GM21515 (cell line): ENCODE measurements at regions not wholly inside any gene's neighbourhood (a gene's known extent, or its start where the extent isn't known, plus 50 kb on each side); places are given as distances from the start of the nearest gene placed in this dataset.
"Not testable (repeated sequence)": the region's sequence is repeated elsewhere in the genome, so short reads cannot be mapped to it uniquely, and the experiment has no call there.

Source experiments
- ATAC-seq: cut with Tn5 transposase; IDR thresholded peaks from one replicate; pipeline ENCODE4 v1.9.1; 2021; ENCODE audit not compliant: unreplicated experiment

DNA sequence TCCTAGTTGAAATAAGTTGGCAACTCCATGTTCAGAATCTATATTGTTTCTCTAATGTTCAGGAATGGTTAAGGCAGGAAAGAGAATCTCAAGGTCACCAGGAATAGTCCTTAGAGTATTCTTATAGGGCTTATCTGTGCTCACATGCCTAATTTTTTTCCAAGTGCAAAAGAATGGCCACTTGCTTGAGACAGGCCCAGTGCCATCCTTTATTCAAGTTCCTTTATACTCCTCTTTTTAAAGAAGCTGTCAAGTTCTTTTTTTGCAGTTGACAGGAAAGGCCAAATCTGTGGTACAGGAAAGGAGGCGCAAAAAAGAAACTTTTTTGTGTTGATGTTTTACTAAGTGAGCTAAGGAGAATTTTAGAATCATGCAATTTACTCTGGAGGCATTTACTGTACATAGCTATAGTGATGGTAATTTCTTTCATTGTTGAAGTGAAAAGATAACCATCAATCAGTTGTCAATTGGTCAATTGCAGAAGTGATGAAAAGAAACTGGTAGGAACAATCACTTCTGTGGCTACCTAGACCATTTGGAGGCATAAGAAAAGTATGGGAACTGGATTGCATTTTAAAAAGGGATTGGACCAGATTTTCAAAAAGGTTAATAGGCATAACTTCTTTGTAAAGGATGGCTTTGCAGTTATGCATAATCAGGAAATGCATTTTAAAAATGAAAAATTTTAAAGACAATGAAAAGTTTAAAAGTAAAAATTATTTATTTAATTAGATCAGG is 102.5 kb upstream of the SOX2 start:
- no peak for ATAC-seq

DNA sequence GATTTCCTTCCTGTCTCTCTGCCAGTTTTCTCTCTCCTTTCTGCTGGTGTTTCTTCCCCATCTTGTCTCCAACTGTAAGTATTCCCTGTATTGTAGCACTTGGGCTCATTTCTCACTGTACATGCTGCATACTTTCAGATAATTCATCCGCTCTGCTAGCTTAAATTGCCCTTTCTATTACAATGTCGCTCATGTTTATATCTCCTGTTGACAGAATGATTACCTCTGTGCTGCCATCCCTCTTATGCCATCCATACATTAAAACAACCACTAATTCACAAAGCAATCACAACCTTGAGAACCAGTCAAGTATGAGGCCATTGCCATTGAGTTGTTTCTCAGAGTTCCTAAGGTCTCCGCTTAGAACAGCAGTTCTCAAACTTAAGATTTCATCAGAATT is 107.5 kb upstream of the SOX2 start:
- ATAC-seq = no peak

DNA sequence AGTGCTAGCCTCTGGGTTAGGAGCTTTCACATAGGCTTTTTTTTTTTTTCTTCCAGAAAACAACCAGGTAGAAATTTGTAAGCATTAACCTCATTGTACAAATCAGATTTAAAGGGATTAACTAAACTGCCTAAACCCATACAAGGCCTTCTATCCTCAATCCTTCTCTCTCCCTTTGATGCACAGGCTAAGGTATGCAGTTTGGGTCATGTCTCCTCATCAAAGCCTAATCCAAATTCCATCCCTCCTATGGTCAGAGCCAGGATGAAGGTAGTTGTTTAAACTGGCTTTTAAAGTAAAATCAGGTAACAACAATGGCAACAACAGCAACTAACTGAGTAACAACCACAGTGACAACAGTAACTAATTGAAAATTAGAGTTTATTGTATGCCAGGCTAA is 115.6 kb upstream of the SOX2 start:
- ATAC-seq = no peak

DNA sequence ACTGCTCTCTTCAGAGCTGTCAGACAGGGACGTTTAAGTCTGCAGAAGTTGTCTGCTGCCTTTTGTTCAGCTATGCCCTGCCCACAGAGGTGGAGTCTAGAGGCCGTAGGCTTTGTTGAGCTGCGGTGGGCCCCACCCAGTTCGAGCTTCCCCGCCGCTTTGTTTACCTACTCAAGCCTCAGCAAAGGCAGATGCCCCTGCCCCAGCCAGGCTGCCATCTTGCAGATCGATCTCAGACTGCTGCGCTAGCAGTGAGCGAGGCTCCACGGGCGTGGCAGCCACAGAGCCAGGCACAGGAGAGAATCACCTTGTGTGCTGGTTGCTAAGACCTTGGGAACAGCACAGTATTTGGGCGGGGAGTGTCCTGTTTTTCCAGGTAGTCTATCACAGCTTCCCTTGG is 120.8 kb upstream of the SOX2 start:
- not testable (repeated sequence) for ATAC-seq

DNA sequence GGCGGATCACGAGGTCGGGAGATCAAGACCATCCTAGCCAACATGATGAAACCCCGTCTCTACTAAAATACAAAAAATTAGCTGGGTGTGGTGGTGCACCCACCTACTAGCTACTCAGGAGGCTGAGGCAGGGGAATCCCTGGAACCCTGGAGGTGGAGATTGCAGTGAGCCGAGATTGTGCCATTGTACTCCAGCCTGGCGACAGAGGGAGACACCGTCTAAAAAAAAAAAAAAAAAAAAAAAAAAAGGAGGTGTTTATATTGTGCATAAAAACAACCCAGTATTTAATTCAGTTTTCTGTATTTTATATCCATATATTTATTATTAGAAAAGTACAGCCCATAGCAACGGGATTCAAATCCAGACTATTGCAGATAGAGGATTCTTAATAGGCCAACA is 129.1 kb upstream of the SOX2 start:
- ATAC-seq = no peak

DNA sequence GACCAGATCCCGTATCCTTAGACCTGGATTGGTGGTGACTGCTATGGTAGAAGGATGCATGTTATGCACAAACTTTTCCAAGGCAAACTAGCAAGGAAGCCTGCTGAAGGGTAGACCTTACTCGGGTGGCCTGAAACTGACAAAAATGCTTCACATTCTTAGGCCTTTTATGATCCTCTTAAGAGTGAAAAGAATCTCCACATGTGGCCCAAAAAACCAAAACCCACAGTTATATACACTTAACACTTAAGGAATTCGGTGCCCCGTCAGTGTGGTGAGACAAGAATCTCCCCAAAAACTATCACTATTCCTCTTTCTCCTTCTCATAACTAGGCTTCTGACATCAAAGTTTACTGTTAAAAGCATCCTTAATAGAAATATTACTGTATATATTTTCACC is 130.1 kb upstream of the SOX2 start:
- ATAC-seq = no peak

DNA sequence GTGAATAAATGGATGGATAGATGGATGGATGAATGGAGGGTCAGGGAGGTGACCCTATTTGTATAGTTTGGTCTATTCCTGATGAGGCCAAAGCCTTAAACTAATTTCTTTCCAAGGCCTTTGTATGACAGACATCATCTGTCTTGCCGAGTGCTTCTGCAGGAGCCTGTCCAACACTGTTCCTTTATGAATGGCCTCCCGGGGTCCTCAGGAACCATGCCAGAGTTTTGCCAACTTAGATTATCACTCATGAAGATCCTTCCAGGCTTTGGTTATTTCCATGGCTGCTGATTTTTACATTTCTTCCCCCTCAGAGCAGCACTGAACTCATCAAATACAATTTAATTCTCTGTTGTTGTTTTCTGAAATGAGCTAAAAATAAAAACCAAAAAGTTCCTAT is 133.0 kb upstream of the SOX2 start:
- no peak for ATAC-seq

DNA sequence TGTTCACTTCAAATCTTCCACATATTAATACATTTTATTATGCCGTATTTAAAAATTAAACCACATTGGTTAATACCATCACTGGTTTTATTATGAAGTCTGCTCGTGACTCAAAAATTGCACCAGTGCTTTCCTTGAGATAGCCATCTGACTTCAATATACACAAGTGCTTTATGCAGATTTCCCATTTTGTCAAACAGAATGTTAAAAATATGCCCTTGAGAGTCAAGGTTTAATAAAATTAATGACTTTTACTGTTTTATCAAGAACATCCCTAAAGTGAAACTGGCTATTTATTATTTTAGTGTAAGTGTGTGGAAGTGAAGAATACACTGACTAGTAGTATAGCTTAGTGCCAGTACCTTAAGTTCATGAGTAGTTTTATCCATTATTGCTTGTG is 139.3 kb upstream of the SOX2 start:
- ATAC-seq = no peak

DNA sequence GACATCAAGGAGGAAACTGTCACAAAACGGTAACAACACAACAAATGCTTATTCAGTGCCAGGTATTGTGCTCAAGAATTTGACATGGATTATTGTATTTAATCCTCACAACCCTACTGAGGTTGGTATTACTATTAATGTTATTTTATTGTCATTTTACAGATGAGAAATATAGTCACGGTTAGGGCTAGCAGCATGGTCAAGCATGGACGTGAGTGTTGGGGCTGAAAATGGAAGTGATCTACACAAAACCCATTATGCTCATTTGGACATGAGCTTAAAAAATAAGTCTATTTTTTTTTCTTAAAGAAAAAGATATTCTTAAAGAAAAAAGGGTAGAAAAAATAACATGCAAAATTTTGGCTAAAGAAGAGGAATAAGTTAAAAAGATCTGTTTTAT is 141.3 kb upstream of the SOX2 start:
- ATAC-seq = no peak

DNA sequence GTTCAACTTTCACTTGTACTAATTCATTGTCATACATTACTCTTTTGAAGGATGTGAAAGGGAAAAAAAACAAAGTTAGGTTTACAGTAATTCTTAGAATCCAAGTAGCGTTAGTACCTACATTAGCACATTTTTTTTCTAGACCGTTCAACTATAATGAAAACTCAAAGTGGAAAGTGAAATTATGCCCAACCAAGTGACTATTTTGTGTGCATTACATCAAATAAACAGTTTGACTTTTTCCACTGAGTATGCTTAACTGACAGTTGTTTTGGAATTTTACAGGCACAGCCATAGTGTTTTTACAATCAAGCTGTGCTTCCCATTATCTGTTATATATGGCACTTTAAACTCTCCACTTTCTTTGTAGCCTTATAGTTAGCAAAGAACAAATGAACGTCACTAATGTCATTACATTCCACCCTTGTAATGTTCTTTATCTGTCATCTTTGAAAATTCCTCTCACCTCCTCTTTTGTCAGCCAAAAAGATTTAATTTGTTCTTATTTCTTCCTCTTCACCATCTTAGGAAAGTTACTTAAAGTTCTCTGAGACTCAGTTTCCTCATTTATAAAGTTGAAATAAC is 142.3 kb upstream of the SOX2 start:
- ATAC-seq = no peak

DNA sequence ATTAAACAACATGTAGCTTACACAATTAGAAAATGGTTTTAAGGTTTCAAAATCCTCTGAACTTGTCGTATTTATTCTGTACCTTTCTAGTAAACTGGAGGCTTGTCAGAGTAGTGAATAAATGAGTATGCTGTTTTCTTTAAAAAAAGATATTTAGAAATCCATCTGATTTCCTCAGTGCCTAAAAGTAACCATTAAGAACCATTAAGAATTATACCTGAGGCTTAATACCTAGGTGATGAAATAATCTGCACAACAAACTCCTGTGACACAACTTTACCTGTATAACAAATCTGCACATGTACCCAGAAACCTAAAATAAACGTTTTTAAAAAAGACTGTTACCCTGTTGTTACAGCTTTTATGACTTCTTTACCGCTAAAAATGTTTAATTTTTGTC is 143.0 kb upstream of the SOX2 start:
- ATAC-seq = no peak

DNA sequence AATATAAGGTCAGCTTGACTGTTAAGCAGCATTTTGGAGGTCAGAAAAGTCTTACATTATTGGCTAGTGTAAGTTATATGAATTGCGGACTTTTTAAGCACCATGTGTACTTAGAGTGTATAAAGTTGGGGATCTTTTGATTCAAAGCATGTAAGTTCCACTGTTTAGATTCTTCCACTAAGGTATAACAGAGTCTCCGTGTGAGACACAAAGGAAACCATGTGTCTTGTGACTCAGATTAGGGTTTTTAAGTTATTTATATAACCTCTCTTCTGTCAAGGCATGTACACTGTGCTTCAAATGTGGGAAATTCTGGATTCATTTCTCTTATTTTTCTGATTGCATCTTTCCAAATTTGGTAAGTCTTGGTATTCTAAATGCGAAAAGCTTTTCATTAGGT is 143.5 kb upstream of the SOX2 start:
- ATAC-seq = no peak

DNA sequence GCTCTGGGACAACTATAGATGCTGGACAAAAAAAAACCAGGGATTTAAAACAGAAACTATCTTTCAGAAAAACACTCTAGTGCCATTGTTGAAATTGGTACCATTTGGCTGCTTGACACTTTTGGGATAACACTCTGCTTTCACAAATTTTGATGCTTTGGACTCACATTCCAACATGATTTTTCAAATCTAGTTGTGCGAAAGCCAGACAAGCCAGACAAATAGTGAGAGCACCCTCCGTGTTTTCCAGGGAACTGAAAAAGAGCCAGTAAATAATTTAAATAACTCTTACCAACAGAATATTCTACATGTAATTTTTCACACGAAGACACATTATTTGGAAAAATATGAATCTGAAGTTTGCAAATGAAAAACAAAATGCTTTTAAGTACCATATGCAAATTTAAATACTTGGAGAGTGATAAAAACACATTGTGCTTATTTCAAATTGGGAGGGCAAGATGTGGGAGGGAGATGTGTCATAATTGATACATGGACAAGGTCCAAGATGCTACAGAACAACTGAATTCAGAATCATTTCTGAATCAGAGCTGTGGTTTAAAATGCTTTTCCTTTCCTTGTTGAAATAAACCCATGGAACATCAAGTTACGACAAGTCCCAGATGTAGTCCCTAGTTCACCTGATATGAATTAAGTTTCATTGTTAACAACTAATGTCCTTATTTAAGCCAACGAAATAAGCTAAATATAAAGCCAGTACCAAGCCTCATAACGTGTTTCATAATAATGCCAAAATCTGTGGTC is 144.2 kb upstream of the SOX2 start:
- ATAC-seq = no peak

DNA sequence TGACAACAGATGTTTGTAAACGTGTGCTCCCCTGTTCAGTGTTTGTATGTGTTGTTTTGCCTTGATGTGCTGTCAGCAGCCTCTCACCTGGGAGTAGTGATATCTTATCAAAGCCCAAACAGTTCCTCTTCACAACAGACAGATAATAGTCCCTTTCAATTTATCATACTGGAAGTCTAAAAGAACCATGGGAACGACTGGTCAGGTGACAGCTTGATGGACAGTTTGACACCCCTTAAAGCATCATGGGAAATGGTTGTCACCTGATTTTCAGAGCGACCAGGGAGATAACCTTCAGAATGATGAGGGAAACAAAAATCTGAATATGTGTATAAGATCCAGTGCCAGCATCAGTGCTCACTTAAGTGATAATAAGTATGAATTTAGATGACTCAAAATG is 146.3 kb upstream of the SOX2 start:
- no peak for ATAC-seq

DNA sequence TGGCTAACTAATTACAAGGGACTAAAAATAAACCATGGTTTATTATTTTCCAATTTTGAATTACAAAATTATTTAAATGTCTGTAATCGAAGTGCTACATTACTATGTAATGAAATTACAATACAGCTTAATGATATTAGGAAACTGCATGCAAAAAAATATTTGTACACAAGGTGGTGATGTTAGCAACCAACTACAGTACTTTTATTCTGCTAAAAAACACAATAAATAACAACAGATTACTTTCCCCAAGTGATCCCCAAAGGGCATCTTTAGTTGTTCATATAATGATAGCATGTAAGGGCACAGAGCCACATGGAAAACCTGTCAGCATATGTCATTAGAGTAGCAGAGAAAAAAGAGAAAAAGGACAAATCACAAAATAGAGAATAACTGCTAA is 147.5 kb upstream of the SOX2 start:
- ATAC-seq = no peak

DNA sequence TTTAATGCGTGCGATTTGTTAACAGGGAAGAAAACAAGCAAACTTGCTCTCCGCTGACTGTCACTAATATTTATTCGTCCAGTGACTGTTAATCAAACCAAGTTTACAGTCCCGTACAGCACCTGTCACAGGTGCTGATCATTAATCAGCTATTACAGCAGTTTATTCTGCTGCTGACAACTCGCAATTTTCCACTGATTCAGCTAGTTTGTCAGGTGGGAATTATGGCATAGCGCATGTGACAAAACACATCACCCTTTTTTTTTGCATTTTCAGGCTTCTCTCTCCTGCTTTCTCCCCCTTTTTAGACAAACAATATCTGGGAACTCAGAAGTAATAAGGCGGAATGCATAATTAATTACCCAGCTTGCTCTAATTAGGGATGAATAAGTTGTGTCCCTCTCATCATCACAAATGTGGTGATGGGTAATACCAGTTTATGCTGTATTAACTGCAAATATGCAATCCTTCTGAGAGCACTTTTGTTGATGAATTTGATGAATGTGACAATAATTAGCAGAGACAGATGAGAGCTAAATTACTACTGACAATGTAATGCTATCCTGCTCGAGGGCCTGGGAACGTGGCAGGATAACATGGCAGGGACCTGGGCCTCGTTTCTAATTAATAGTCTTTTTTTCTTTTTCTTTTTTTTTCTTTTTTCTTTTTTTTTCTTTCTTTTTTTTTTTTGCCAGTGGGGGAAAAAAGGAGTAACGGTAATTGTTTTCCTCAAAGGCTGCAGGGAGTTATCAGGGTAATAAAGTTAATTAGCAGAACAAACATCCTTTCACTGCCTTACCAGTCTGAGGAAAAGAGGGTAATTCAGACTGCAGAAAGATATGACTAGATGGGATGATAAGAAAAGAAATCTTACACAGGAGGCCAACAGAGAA is 150.3 kb upstream of the SOX2 start:
- no peak for ATAC-seq

DNA sequence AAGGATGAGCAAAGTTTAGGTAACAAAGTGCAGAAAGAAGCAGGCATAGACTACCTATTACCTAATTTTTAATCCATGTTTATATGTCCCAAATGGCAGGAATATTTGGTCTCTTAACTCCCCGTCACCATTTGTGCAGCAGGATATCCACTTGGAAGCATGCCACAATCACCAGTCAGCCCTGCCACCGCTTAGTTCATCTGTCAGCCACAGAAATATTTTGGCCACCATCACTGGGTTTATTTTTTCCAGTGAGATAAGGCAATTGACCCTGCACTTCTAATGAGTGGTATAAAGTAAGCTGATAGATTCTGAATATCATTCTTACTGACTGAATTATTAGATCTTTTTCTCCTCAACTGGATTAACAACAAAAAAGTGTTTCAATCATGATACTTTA is 152.9 kb upstream of the SOX2 start:
- ATAC-seq = no peak

DNA sequence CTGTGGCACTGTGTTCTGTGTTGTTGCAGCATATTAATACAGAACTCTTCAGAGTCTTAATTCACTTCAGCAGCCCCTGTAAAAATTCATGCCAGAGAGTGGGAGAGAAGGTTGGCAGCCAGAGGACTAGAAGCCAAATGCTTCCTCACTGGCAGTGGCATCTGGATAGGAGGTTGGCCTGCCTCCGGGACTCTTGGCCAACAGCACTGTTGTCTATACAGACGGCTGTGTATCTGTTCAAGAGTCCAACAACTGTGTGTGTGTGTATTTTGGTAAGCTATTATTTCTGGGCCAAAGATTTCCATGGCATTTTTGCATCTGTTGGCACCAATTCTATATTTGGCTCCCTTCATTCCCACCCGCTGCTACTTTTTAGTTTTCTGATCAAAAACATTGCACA is 156.0 kb upstream of the SOX2 start:
- ATAC-seq = no peak

DNA sequence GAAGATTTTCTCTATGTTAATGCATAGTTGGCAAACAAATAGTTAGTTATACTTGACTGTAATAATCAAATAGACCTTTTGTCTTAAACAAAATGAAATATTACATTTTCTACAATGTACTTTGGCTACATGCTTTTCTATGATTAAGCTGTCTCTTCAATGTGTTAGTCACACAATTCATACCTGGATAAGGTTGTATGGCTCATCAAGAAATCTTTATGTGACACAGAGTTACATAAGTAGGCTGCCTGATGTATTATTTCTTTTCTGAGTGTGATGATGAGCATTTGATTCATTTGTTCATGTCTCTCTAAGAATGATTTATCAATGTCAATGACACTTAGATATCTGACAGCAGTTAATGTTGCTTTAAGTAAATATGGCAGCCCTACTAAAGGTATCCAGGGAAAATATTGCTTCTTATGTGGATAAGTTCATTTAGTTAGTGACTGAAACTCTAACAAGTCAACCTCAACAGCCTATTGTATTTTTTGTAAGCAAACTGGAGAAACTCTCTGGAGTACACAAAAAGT is 157.4 kb upstream of the SOX2 start:
- ATAC-seq = no peak

DNA sequence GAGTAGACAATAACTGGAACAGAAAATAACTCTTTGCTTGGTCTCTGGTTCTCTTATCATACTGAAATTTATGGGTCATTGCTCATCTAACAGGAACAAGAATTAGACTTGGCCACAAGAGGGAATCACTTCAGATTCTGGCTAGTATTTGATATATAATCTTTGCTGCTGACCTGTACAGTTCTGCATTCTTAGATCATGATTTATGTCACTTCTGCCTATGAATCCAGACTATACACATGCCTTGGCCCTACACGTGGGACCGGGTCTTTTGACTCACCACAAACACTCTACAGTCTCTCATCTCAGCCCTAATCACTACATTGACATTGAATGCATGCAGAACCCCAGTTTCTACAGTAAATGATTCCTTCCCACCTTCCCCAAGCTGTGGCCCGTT is 162.5 kb upstream of the SOX2 start:
- ATAC-seq = no peak

DNA sequence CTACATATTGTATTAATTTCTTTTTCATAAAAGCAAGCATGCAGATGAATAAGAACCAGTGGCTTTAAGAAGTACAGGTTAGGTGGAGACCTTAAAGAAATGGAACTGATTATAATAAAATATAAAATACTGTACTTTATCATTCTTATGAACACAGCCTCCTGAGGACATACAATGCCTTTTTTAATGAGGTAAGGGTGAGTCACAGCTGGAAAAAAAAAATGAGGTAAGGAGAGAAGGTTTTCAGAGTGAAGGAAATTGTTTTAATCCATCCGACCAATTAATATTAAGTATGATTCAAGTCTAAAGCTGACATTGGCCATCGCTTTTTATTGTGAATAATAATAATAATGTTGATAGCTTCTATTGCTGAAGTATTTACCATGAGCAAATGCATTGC is 170.3 kb upstream of the SOX2 start:
- ATAC-seq = no peak
